BLaER1 treated with 17β-estradiol and CSF1 and Interleukin-3, amounts not matched to agents 10 nM and 100 nM (cell line): ENCODE measurements at regions not wholly inside any gene's neighbourhood (a gene's known extent, or its start where the extent isn't known, plus 50 kb on each side); places are given as distances from the start of the nearest gene placed in this dataset.
"Not testable (repeated sequence)": the region's sequence is repeated elsewhere in the genome, so short reads cannot be mapped to it uniquely, and the experiment has no call there.

Experiments used
- H3K27ac ChIP-seq, 11 experiments: shearing (Covaris generic); formaldehyde crosslinking; 2 replicates each; pipeline ENCODE4 v1.8.1; 2022
- H3K27me3 ChIP-seq, 11 experiments: shearing (Covaris generic); formaldehyde crosslinking; 2 replicates each; pipeline ENCODE4 v1.8.1; 2022
- H3K36me3 ChIP-seq, 11 experiments: shearing (Covaris generic); formaldehyde crosslinking; 2 replicates each; pipeline ENCODE4 v1.8.1; 2022
- H3K4me1 ChIP-seq, 10 experiments: shearing (Covaris generic); formaldehyde crosslinking; 2 replicates each; pipeline ENCODE4 v1.8.1; 2022
- H3K4me2 ChIP-seq, 11 experiments: shearing (Covaris generic); formaldehyde crosslinking; 2 replicates each; pipeline ENCODE4 v1.8.1; 2022
- H3K4me3 ChIP-seq, 10 experiments: shearing (Covaris generic); formaldehyde crosslinking; 2 replicates each; pipeline ENCODE4 v1.8.1; 2022
- H3K9ac ChIP-seq, 11 experiments: shearing (Covaris generic); formaldehyde crosslinking; 2 replicates each; pipeline ENCODE4 v1.8.1; 2022
- H3K9me3 ChIP-seq, 11 experiments: shearing (Covaris generic); formaldehyde crosslinking; replicated peaks in 1 of 11; 2 replicates each; pipeline ENCODE4 v1.8.1; 2022
- H4K20me1 ChIP-seq, 11 experiments: shearing (Covaris generic); formaldehyde crosslinking; 2 replicates each; pipeline ENCODE4 v1.8.1; 2022
- Cebpa-rat ChIP-seq, 11 experiments: shearing (Covaris generic); IDR thresholded peaks; 2 replicates each; pipeline ENCODE4 v1.8.1; 2022

- Histone ChIP-seq H3K27ac (no peak overlapping the region), H3K4me1 (peaks cover 0 to 9% (median 0%) of the 10 kb centered on the region in 10 experiments; a peak in 7 of 20 replicates), H3K9me3 (no peaks in the 10 kb centered on the region), H3K27me3 (no peaks in the 10 kb centered on the region), H4K20me1 (peaks cover 0 to under 1% (median 0%) of the 10 kb centered on the region in 11 experiments; a peak in 2 of 22 replicates), H3K4me2 (peak overlapping the region in 2 of 11 experiments; percentile 15 to 23; a peak in 3 of 22 replicates), H3K36me3 (no peaks in the 10 kb centered on the region), H3K4me3 (no peak overlapping the region), H3K9ac (no peak overlapping the region)
- TF ChIP-seq Cebpa-rat (IDR thresholded peaks at IDR 0.05), result no peak
These were observed 110.4 kb downstream of the MICALL2 start for GRCh38 chr7:1348823-1349335.

GRCh38 chr7:1349351-1349761, 109.9 kb downstream of the MICALL2 start:
- H3K9ac ChIP-seq, result no peak overlapping the region
- H4K20me1 ChIP-seq, result peaks cover 0 to 5% (median 0%) of the 10 kb centered on the region in 11 experiments; a peak in 2 of 22 replicates
- H3K9me3 ChIP-seq, result no peaks in the 10 kb centered on the region
- peaks cover 0 to 9% (median 0%) of the 10 kb centered on the region in 10 experiments; a peak in 7 of 20 replicates for H3K4me1 ChIP-seq
- no peak for TF ChIP-seq Cebpa-rat (IDR thresholded peaks at IDR 0.05)
- no peaks in the 10 kb centered on the region for H3K36me3 ChIP-seq
- H3K27me3 ChIP-seq, result no peaks in the 10 kb centered on the region
- H3K4me2 ChIP-seq, result no peak overlapping the region
- H3K27ac ChIP-seq, result no peak overlapping the region
- no peak overlapping the region for H3K4me3 ChIP-seq

GRCh38 chr7:1351881-1352625, 107.2 kb downstream of the MICALL2 start:
- peaks cover 0 to 7% (median 0%) of the 10 kb centered on the region in 11 experiments; a peak in 3 of 22 replicates for H4K20me1 ChIP-seq
- H3K4me2 ChIP-seq, result no peak overlapping the region
- no peak overlapping the region for H3K9ac ChIP-seq
- no peaks in the 10 kb centered on the region for H3K27me3 ChIP-seq
- H3K4me1 ChIP-seq, result peaks cover 0 to 12% (median 0%) of the 10 kb centered on the region in 10 experiments; a peak in 7 of 20 replicates
- TF ChIP-seq Cebpa-rat (IDR thresholded peaks at IDR 0.05), result no peak
- no peak overlapping the region for H3K27ac ChIP-seq
- H3K9me3 ChIP-seq, result no peaks in the 10 kb centered on the region
- no peak overlapping the region for H3K4me3 ChIP-seq
- no peaks in the 10 kb centered on the region for H3K36me3 ChIP-seq

- H3K27me3 ChIP-seq, result no peaks in the 10 kb centered on the region
- H4K20me1 ChIP-seq, result peaks cover 0 to 7% (median 0%) of the 10 kb centered on the region in 11 experiments; a peak in 3 of 22 replicates
- no peaks in the 10 kb centered on the region for H3K36me3 ChIP-seq
- H3K9me3 ChIP-seq, result no peaks in the 10 kb centered on the region
- TF ChIP-seq Cebpa-rat (IDR thresholded peaks at IDR 0.05), result no peak
- peaks cover 0 to 12% (median 0%) of the 10 kb centered on the region in 10 experiments; a peak in 7 of 20 replicates for H3K4me1 ChIP-seq
- no peak overlapping the region for H3K9ac ChIP-seq
- H3K4me2 ChIP-seq, result no peak overlapping the region
- H3K4me3 ChIP-seq, result no peak overlapping the region
- no peak overlapping the region for H3K27ac ChIP-seq
These were observed 106.5 kb downstream of the MICALL2 start for GRCh38 chr7:1352656-1353271.

- Histone ChIP-seq H3K4me3 (no peak overlapping the region), H3K4me1 (peaks cover 0 to 19% (median under 1%) of the 10 kb centered on the region in 10 experiments; a peak in 6 of 20 replicates), H3K27ac (no peak overlapping the region), H3K36me3 (no peaks in the 10 kb centered on the region), H3K9me3 (no peaks in the 10 kb centered on the region), H3K4me2 (no peak overlapping the region), H3K27me3 (no peaks in the 10 kb centered on the region), H3K9ac (no peak overlapping the region), H4K20me1 (peaks cover 0 to 7% (median 0%) of the 10 kb centered on the region in 11 experiments; a peak in 4 of 22 replicates)
- TF ChIP-seq Cebpa-rat (IDR thresholded peaks at IDR 0.05), result no peak
These were observed 104.4 kb downstream of the MICALL2 start for GRCh38 chr7:1354661-1355567.

GRCh38 chr7:1355568-1356340, 103.5 kb downstream of the MICALL2 start:
- Histone ChIP-seq H3K36me3 (no peaks in the 10 kb centered on the region), H3K4me2 (no peak overlapping the region), H3K27ac (no peak overlapping the region), H3K4me1 (peaks cover 0 to 26% (median 4%) of the 10 kb centered on the region in 10 experiments; a peak in 7 of 20 replicates), H4K20me1 (peaks cover 0 to 7% (median 0%) of the 10 kb centered on the region in 11 experiments; a peak in 4 of 22 replicates), H3K4me3 (no peak overlapping the region), H3K9me3 (no peaks in the 10 kb centered on the region), H3K27me3 (no peaks in the 10 kb centered on the region), H3K9ac (no peak overlapping the region)
- TF ChIP-seq Cebpa-rat (IDR thresholded peaks at IDR 0.05), result no peak

- H3K27me3 ChIP-seq, H3K4me3 ChIP-seq, H3K27ac ChIP-seq, H3K4me2 ChIP-seq, H4K20me1 ChIP-seq, H3K9ac ChIP-seq, H3K9me3 ChIP-seq, H3K36me3 ChIP-seq: not testable (repeated sequence)
- H3K4me1 ChIP-seq, result peaks cover 0 to 29% (median 4%) of the 10 kb centered on the region in 10 experiments; a peak in 7 of 20 replicates
These were observed 102.4 kb downstream of the MICALL2 start for GRCh38 chr7:1356853-1357252.

- peaks cover 0 to 29% (median 4%) of the 10 kb centered on the region in 10 experiments; a peak in 7 of 20 replicates for H3K4me1 ChIP-seq
- H3K9ac ChIP-seq, H3K27me3 ChIP-seq, H3K4me2 ChIP-seq, H3K27ac ChIP-seq, H3K36me3 ChIP-seq, H3K4me3 ChIP-seq, H3K9me3 ChIP-seq: not testable (repeated sequence)
- peaks cover 0 to 11% (median 0%) of the 10 kb centered on the region in 11 experiments; a peak in 4 of 22 replicates for H4K20me1 ChIP-seq
These were observed 102.0 kb downstream of the MICALL2 start for GRCh38 chr7:1357260-1357600.
